Hepatocyte (in vitro differentiated cells): ENCODE measurements at regions not wholly inside any gene's neighbourhood (a gene's known extent, or its start where the extent isn't known, plus 50 kb on each side); places are given as distances from the start of the nearest gene placed in this dataset.

Experiments
- DNase-seq: peaks from one replicate; pipeline ENCODE4 v3.0.0-alpha.2; 2016; ENCODE audit warnings: low spot score
- H2AFZ ChIP-seq: fragments of 200-600 bp; sonication (generic); 2 replicates; pipeline ENCODE4 v1.6.0; 2016; ENCODE audit warnings: antibody characterized with exemption, mild to moderate bottlenecking
- H3K27ac ChIP-seq: fragments of 200-600 bp; sonication (generic); 2 replicates; pipeline ENCODE4 v1.5.1; 2016; ENCODE audit warnings: mild to moderate bottlenecking
- H3K27me3 ChIP-seq: fragments of 200-600 bp; sonication (generic); 2 replicates; pipeline ENCODE4 v1.6.1; 2016
- H3K36me3 ChIP-seq: fragments of 200-600 bp; sonication (generic); replicated peaks from 2 replicates; pipeline ENCODE4 v1.5.1; 2016; ENCODE audit warnings: low read depth; ENCODE audit not compliant: insufficient read depth
- H3K4me1 ChIP-seq: fragments of 200-600 bp; sonication (generic); 2 replicates; pipeline ENCODE4 v1.5.1; 2016; ENCODE audit warnings: mild to moderate bottlenecking, moderate library complexity; ENCODE audit not compliant: insufficient read depth
- H3K4me2 ChIP-seq: fragments of 200-600 bp; sonication (generic); 2 replicates; pipeline ENCODE4 v1.6.0; 2016
- H3K4me3 ChIP-seq: fragments of 200-600 bp; sonication (generic); 2 replicates; pipeline ENCODE4 v1.5.1; 2016; ENCODE audit warnings: mild to moderate bottlenecking
- H3K79me2 ChIP-seq: fragments of 200-600 bp; sonication (generic); 2 replicates; pipeline ENCODE4 v1.6.0; 2017; ENCODE audit warnings: mild to moderate bottlenecking
- H3K9me2 ChIP-seq: fragments of 200-600 bp; sonication (generic); replicated peaks from 2 replicates; pipeline ENCODE4 v1.6.0; 2017; ENCODE audit warnings: mild to moderate bottlenecking; ENCODE audit not compliant: insufficient read depth
- H3K9me3 ChIP-seq: fragments of 200-600 bp; sonication (generic); 2 replicates; pipeline ENCODE4 v1.5.1; 2016; ENCODE audit warnings: low read depth, mild to moderate bottlenecking
- H4K20me1 ChIP-seq: fragments of 200-600 bp; sonication (generic); 2 replicates; pipeline ENCODE4 v1.6.0; 2016; ENCODE audit warnings: mild to moderate bottlenecking; ENCODE audit not compliant: insufficient read depth, poor library complexity, severe bottlenecking
- EZH2 ChIP-seq: fragments of 200-600 bp; sonication (generic); IDR thresholded peaks from 2 replicates; pipeline ENCODE4 v1.6.1; 2016; ENCODE audit warnings: antibody characterized with exemption, mild to moderate bottlenecking, borderline replicate concordance
- EZH2phosphoT487 ChIP-seq: fragments of 200-600 bp; sonication (generic); IDR thresholded peaks from one replicate; pipeline ENCODE4 v1.6.1; 2018; ENCODE audit warnings: antibody characterized with exemption, mild to moderate bottlenecking, low read depth, moderate library complexity; ENCODE audit not compliant: unreplicated experiment, severe bottlenecking
- WGBS: methylation state at CpG from one replicate; pipeline ENCODE4 v1.1.6; 2016; ENCODE audit warnings: low lambda C conversion rate; ENCODE audit errors: missing lambda C conversion rate; 5-methylcytosine and 5-hydroxymethylcytosine counted together
- TF ChIP-seq, protein P1 (sequence below): fragments of 200-600 bp; sonication (generic); IDR thresholded peaks from 2 replicates; pipeline ENCODE4 v1.5.1; 2016; ENCODE audit warnings: antibody characterized with exemption, mild to moderate bottlenecking; ENCODE audit not compliant: poor library complexity

DNA sequence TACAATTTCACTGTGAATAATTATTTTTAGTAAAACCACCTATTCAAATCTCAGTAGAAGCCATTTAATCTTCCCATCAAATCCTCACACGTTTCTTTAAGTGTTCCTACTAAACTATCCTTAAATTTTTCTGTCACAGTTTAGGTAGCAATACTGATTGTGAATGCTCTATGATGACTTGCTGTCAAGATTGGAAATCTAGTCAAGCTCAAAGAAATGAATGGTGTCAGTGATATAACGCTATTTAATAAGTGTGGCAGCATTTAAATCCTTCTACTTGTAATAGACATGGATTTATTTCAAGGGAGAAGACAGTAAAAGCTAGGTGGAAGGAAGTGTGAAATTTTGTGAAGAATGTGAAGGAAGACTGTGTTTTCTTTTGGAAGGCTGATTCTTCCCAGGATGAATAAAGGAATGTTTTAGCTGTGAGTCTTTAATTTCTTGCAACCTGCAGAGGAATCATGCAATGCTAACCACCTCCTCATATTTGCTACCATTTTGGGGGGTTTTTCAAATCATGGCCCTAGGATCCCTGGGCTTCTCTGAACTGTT is 936.7 kb upstream of the NEGR1 start:
- no peaks in the 10 kb centered on the region for H4K20me1 ChIP-seq
- H3K9me3 ChIP-seq = no peaks in the 10 kb centered on the region
- TF ChIP-seq EZH2 = no peak
- TF ChIP-seq, protein P1, sequence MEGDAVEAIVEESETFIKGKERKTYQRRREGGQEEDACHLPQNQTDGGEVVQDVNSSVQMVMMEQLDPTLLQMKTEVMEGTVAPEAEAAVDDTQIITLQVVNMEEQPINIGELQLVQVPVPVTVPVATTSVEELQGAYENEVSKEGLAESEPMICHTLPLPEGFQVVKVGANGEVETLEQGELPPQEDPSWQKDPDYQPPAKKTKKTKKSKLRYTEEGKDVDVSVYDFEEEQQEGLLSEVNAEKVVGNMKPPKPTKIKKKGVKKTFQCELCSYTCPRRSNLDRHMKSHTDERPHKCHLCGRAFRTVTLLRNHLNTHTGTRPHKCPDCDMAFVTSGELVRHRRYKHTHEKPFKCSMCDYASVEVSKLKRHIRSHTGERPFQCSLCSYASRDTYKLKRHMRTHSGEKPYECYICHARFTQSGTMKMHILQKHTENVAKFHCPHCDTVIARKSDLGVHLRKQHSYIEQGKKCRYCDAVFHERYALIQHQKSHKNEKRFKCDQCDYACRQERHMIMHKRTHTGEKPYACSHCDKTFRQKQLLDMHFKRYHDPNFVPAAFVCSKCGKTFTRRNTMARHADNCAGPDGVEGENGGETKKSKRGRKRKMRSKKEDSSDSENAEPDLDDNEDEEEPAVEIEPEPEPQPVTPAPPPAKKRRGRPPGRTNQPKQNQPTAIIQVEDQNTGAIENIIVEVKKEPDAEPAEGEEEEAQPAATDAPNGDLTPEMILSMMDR = no peak
- TF ChIP-seq EZH2phosphoT487 = no peak
- H3K27me3 ChIP-seq = no peaks in the 10 kb centered on the region
- H3K4me1 ChIP-seq = no peaks in the 10 kb centered on the region
- no peak overlapping the region for H3K27ac ChIP-seq
- H3K79me2 ChIP-seq = no peaks in the 10 kb centered on the region
- DNase-seq = no peak
- H3K4me3 ChIP-seq = no peak overlapping the region
- 48% methylated on average over 2 of the region's 2 CpGs for WGBS
- H3K4me2 ChIP-seq = no peak overlapping the region
- H2AFZ ChIP-seq = no peak overlapping the region
- H3K9me2 ChIP-seq = no peaks in the 10 kb centered on the region
- no peaks in the 10 kb centered on the region for H3K36me3 ChIP-seq

DNA sequence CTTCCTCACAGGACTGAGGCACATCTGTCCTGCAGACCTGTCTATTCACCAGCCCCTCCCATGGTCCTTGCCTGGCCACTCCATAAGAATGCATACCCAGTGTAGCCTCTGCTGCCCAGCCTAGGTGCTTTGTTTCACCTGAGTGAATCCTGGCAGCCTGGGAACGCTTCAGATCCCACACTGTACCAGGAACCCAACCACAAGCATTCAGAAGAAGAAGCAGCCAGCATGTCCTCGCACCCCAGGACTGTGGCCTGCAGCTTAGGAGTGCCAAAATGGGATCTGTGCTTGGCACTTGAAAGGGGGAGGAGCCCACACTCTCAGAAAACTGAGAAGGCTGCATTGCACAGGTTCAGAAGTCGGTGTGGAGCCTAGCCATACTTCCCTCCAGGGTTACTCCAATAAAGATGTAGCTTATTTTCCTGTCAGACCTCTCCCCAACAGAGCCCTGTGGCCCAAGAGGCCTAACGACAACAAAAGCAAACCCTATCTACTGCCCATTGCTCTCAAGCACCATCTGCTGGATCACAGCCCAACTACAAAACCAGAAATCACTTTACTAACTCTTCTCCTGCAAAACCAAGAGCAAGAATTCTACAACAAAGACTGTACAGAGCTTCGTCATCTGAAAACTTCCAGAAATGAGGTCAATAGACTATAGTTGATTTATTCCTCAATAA is 923.1 kb upstream of the NEGR1 start:
- Histone ChIP-seq H3K36me3 (no peaks in the 10 kb centered on the region), H3K4me3 (no peak overlapping the region), H3K9me3 (no peaks in the 10 kb centered on the region), H2AFZ (no peak overlapping the region), H3K27ac (no peak overlapping the region), H3K9me2 (no peaks in the 10 kb centered on the region), H3K4me1 (no peaks in the 10 kb centered on the region), H4K20me1 (no peaks in the 10 kb centered on the region), H3K79me2 (no peaks in the 10 kb centered on the region), H3K27me3 (no peaks in the 10 kb centered on the region), H3K4me2 (no peak overlapping the region)
- DNase-seq = no peak
- TF ChIP-seq EZH2 = no peak
- TF ChIP-seq, protein P1 = peak; percentile 13
- 77% methylated on average over 5 of the region's 5 CpGs for WGBS

DNA sequence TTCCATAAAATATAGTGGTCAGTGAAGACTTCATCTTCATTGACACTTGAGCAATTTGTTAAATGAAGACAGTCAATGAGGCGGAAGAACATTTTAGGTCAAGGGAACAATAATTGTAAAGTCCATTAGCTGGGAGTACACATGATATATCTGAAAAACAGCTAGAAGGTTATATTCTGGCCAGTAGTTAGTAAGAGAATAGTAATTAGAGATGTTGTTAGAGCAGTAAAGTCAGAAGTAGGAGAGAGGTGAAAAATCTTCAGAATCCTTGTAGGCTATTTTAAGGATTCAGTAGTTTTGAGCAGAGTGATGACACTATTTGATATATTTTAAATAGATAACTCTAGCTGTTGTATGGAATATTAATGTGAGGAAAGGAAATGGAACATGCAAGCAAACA is 915.6 kb upstream of the NEGR1 start:
- Histone ChIP-seq H4K20me1 (no peaks in the 10 kb centered on the region), H2AFZ (no peak overlapping the region), H3K4me2 (no peak overlapping the region), H3K27me3 (no peaks in the 10 kb centered on the region), H3K9me3 (no peaks in the 10 kb centered on the region), H3K79me2 (no peaks in the 10 kb centered on the region), H3K36me3 (no peaks in the 10 kb centered on the region), H3K4me3 (no peak overlapping the region), H3K9me2 (no peaks in the 10 kb centered on the region), H3K4me1 (no peaks in the 10 kb centered on the region), H3K27ac (no peak overlapping the region)
- TF ChIP-seq EZH2 = no peak
- TF ChIP-seq, protein P1 = no peak
- no peak for DNase-seq
- 100% methylated on average over 1 of the region's 1 CpG for WGBS
